ENCODE measurements at regions not wholly inside any gene's neighbourhood (a gene's known extent, or its start where the extent isn't known, plus 50 kb on each side); places are given as distances from the start of the nearest gene placed in this dataset.

DNA sequence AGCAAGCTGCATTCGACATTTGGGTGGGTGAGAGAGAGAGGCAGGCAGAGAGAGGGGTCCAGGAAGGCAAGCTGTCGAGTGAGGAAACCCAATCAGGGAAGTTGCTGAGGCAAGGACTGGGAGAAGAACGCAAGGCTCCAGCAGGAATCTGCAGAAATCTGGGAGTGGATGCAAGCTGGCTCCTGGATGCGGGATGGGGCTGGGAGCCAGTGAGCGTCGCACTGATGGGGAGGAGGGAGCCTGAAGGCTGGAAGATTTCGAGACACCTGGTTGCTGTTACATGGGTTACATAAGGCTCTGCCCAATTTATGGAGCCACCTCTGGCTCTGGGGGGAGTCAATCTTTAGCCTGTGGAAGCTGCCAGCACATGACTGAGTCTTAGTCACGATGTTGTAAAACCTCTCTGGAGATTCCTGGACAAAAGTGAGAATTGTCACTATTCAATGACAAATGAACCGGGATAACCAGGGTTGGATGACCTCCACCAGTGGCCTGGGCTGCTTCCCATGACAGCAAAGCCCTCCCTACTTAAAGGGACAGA lies 51.1 kb upstream of the ADRB1 start:
- H3K27me3 Mint-ChIP-seq, result peaks cover 12 to 17% of the 10 kb centered on the region in 2 donors
- H3K36me3 ChIP-seq (ENCODE audit: insufficient read depth, low read length), result no peaks in the 10 kb centered on the region
- DNase-seq, result no peak
- H3K27me3 ChIP-seq (ENCODE audit: insufficient read depth, low read length, poor library complexity, severe bottlenecking), result peaks cover 6% of the 10 kb centered on the region
- no peaks in the 10 kb centered on the region for H3K9me3 Mint-ChIP-seq
- peaks cover 5% of the 10 kb centered on the region for H3K4me1 ChIP-seq (ENCODE audit: insufficient read depth, low read length)
- ChIA-PET POLR2A (no interaction called here), CTCF (no interaction called here)
- no peak overlapping the region for H3K4me3 ChIP-seq (ENCODE audit: low read length)
- peaks cover 0 to 7% (median 3%) of the 10 kb centered on the region in 3 donors for H3K36me3 Mint-ChIP-seq
- H3K27ac Mint-ChIP-seq, result peak overlapping the region in 1 of 8 donors; percentile 54
- no peak overlapping the region for H3K27ac ChIP-seq (ENCODE audit: low read depth, low read length)
- H3K4me1 Mint-ChIP-seq, result peaks cover 0 to 8% (median 6%) of the 10 kb centered on the region in 3 donors
- H3K4me3 Mint-ChIP-seq, result no peak overlapping the region
- no peaks in the 10 kb centered on the region for H3K9me3 ChIP-seq (ENCODE audit: low read length)

GRCh38 chr10:113993489-113993991 lies 50.1 kb upstream of the ADRB1 start:
- no peak overlapping the region for H3K4me3 ChIP-seq (ENCODE audit: low read length)
- Mint-ChIP-seq H3K4me3 (no peak overlapping the region), H3K27me3 (peaks cover 12 to 17% of the 10 kb centered on the region in 2 donors), H3K36me3 (no peaks in the 10 kb centered on the region), H3K9me3 (no peaks in the 10 kb centered on the region), H3K27ac (no peak overlapping the region), H3K4me1 (peaks cover 0 to 8% (median 6%) of the 10 kb centered on the region in 3 donors)
- POLR2A ChIA-PET, result no interaction called here
- no peaks in the 10 kb centered on the region for H3K9me3 ChIP-seq (ENCODE audit: low read length)
- H3K4me1 ChIP-seq (ENCODE audit: insufficient read depth, low read length), result peaks cover 5% of the 10 kb centered on the region
- peaks cover 6% of the 10 kb centered on the region for H3K27me3 ChIP-seq (ENCODE audit: insufficient read depth, low read length, poor library complexity, severe bottlenecking)
- CTCF ChIA-PET, result interaction anchor here (1.6 kb wide), 1 partner anchor 195 kb away, joined by 4 read pairs; no protein-coding TSS in a partner anchor
- H3K27ac ChIP-seq (ENCODE audit: low read depth, low read length), result no peak overlapping the region
- no peaks in the 10 kb centered on the region for H3K36me3 ChIP-seq (ENCODE audit: insufficient read depth, low read length)
- no peak for DNase-seq
